IMR-90 (cell line): ENCODE measurements at regions not wholly inside any gene's neighbourhood (a gene's known extent, or its start where the extent isn't known, plus 50 kb on each side); places are given as distances from the start of the nearest gene placed in this dataset.

Experiments
- ATAC-seq: fragments of 200-7000 bp; cut with Tn5 transposase; 2 replicates; pipeline ENCODE4 v1.9.1; 2020; ENCODE audit warnings: low read depth, mild to moderate bottlenecking, moderate library complexity
- BruUV-seq: library from RNA; stranded (reverse); fragments of 400-500 nt; replicated peaks from 2 replicates; lab custom pipeline; 2021; lab: Mats Ljungman, UMichigan
- CTCF ChIA-PET: fragments of 300-600 bp; formaldehyde crosslinking; extraction: SDS; loops from one replicate; lab custom pipeline; 2021; ENCODE audit warnings: antibody characterized with exemption; lab: Yijun Ruan, JAX
- POLR2A ChIA-PET: fragments of 300-600 bp; sonication (Branson Sonifier 250); formaldehyde crosslinking; loops from one replicate; lab custom pipeline; 2022; ENCODE audit warnings: antibody characterized with exemption; ENCODE audit not compliant: unreplicated experiment; lab: Charles Lee
- DNase-seq: peaks from one replicate; pipeline ENCODE4 v3.0.0; 2013
- H2AFZ ChIP-seq: replicated peaks from 2 replicates; pipeline ENCODE3; 2013; ENCODE audit warnings: low read length, mild to moderate bottlenecking; ENCODE audit not compliant: poor library complexity
- H2AK5ac ChIP-seq: 2 replicates; pipeline ENCODE4 v1.6.1; 2013; ENCODE audit warnings: low read depth, low read length, inconsistent platforms
- H2AK9ac ChIP-seq: replicated peaks from 2 replicates; pipeline ENCODE3; 2013; ENCODE audit warnings: mild to moderate bottlenecking, low read depth, low read length, moderate library complexity; ENCODE audit not compliant: poor library complexity
- H2BK120ac ChIP-seq: 2 replicates; pipeline ENCODE4 v1.6.1; 2013; ENCODE audit warnings: low read depth, low read length, inconsistent platforms
- H2BK15ac ChIP-seq: 3 replicates; pipeline ENCODE4 v1.6.1; 2013; ENCODE audit warnings: low read depth, low read length, inconsistent platforms
- H2BK20ac ChIP-seq: 2 replicates; pipeline ENCODE4 v1.6.1; 2013; ENCODE audit warnings: low read depth, mild to moderate bottlenecking, inconsistent platforms, low read length, moderate library complexity
- H2BK5ac ChIP-seq: 2 replicates; pipeline ENCODE4 v1.6.1; 2013; ENCODE audit warnings: mild to moderate bottlenecking, low read depth, low read length, inconsistent platforms; ENCODE audit not compliant: poor library complexity, severe bottlenecking
- H3K14ac ChIP-seq: replicated peaks from 2 replicates; pipeline ENCODE4 v1.6.1; 2013; ENCODE audit warnings: low read depth, low read length, inconsistent platforms
- H3K18ac ChIP-seq: 2 replicates; pipeline ENCODE4 v1.6.1; 2013; ENCODE audit warnings: low read depth, low read length, control low read depth
- H3K23ac ChIP-seq: 2 replicates; pipeline ENCODE4 v1.6.1; 2013; ENCODE audit warnings: low read depth, low read length, inconsistent platforms
- H3K27ac ChIP-seq: 2 replicates; pipeline ENCODE4 v1.5.1; 2013; ENCODE audit warnings: mild to moderate bottlenecking, control low read depth, low read length; ENCODE audit not compliant: insufficient read depth
- H3K27me3 ChIP-seq: 2 replicates; pipeline ENCODE4 v1.6.1; 2013; ENCODE audit warnings: low read length; ENCODE audit not compliant: control insufficient read depth, insufficient read depth
- H3K36me3 ChIP-seq: 2 replicates; pipeline ENCODE4 v1.6.1; 2013; ENCODE audit warnings: low read length, mixed read lengths; ENCODE audit not compliant: control insufficient read depth, insufficient read depth
- H3K4ac ChIP-seq: 2 replicates; pipeline ENCODE4 v1.6.1; 2013; ENCODE audit warnings: low read depth, low read length, inconsistent platforms
- H3K4me1 ChIP-seq: 2 replicates; pipeline ENCODE4 v1.6.1; 2013; ENCODE audit warnings: low read length, mixed read lengths; ENCODE audit not compliant: control insufficient read depth, insufficient read depth
- H3K4me2 ChIP-seq: 2 replicates; pipeline ENCODE4 v1.6.1; 2013; ENCODE audit warnings: low read depth, mild to moderate bottlenecking, control low read depth, low read length, moderate library complexity
- H3K4me3 ChIP-seq: 2 replicates; pipeline ENCODE4 v1.5.1; 2013; ENCODE audit warnings: low read depth, mild to moderate bottlenecking, control low read depth, low read length, moderate library complexity; ENCODE audit not compliant: insufficient read depth
- H3K56ac ChIP-seq: 2 replicates; pipeline ENCODE4 v1.6.1; 2013; ENCODE audit warnings: low read length, inconsistent platforms; ENCODE audit not compliant: insufficient read depth; ENCODE audit errors: extremely low read depth
- H3K79me1 ChIP-seq, 2 experiments: 2 replicates each; pipeline ENCODE4 v1.6.1; 2013; ENCODE audit warnings: low read length in 2 of 2, inconsistent platforms in 1 of 2, low read depth in 1 of 2
- H3K9ac ChIP-seq: 2 replicates; pipeline ENCODE4 v1.6.1; 2013; ENCODE audit warnings: low read depth, low read length, control low read depth
- H3K9me1 ChIP-seq: 2 replicates; pipeline ENCODE4 v1.6.1; 2013; ENCODE audit warnings: low read length, inconsistent platforms; ENCODE audit not compliant: insufficient read depth
- H3K9me3 ChIP-seq: 2 replicates; pipeline ENCODE4 v1.6.1; 2013; ENCODE audit warnings: low read length; ENCODE audit not compliant: control insufficient read depth, insufficient read depth
- H4K20me1 ChIP-seq: 2 replicates; pipeline ENCODE4 v1.6.1; 2013; ENCODE audit warnings: low read length, inconsistent platforms; ENCODE audit not compliant: insufficient read depth
- H4K5ac ChIP-seq: 2 replicates; pipeline ENCODE4 v1.6.1; 2013; ENCODE audit warnings: mild to moderate bottlenecking, low read depth, low read length, control low read depth
- H4K8ac ChIP-seq, 2 experiments: 2 replicates each; pipeline ENCODE4 v1.6.1; 2013; ENCODE audit warnings: low read depth in 2 of 2, low read length in 2 of 2, control low read depth in 1 of 2, inconsistent platforms in 1 of 2
- H4K91ac ChIP-seq: 2 replicates; pipeline ENCODE4 v1.6.1; 2013; ENCODE audit warnings: low read depth, low read length, inconsistent platforms; ENCODE audit not compliant: insufficient read depth
- BHLHE40 ChIP-seq: fragments of 150-350 bp; IDR thresholded peaks from 2 replicates; pipeline ENCODE4 v1.6.1; 2016; ENCODE audit warnings: mild to moderate bottlenecking, low read depth, low read length
- CEBPB ChIP-seq: IDR thresholded peaks from 2 replicates; pipeline ENCODE4 v1.6.1; 2012; ENCODE audit warnings: low read depth, low read length, improper control_type of control experiment
- CTCF ChIP-seq: conservative IDR thresholded peaks from 2 replicates; pipeline ENCODE4 v1.5.1; 2012; ENCODE audit warnings: mild to moderate bottlenecking, low read depth, low read length, improper control_type of control experiment
- ELK1 ChIP-seq: fragments of 150-350 bp; IDR thresholded peaks from 2 replicates; pipeline ENCODE4 v1.6.1; 2016; ENCODE audit warnings: low read depth, mild to moderate bottlenecking, low read length, moderate library complexity, borderline replicate concordance
- FOS ChIP-seq: fragments of 150-350 bp; IDR thresholded peaks from 2 replicates; pipeline ENCODE4 v1.6.1; 2016; ENCODE audit warnings: low read depth, low read length
- MAZ ChIP-seq: IDR thresholded peaks from 2 replicates; pipeline ENCODE4 v1.6.1; 2012; ENCODE audit warnings: low read depth, mild to moderate bottlenecking, low read length, improper control_type of control experiment, moderate library complexity, borderline replicate concordance
- NFE2L2 ChIP-seq: fragments of 150-350 bp; IDR thresholded peaks from 2 replicates; pipeline ENCODE4 v1.6.1; 2016; ENCODE audit warnings: low read depth, mild to moderate bottlenecking, low read length
- RAD21 ChIP-seq: IDR thresholded peaks from 2 replicates; pipeline ENCODE4 v1.6.1; 2012; ENCODE audit warnings: low read length, improper control_type of control experiment
- RCOR1 ChIP-seq: IDR thresholded peaks from 2 replicates; pipeline ENCODE4 v1.6.1; 2012; ENCODE audit warnings: mild to moderate bottlenecking, low read length, improper control_type of control experiment; ENCODE audit not compliant: insufficient replicate concordance
- SMC3 ChIP-seq: fragments of 150-350 bp; IDR thresholded peaks from 2 replicates; pipeline ENCODE4 v1.6.1; 2016; ENCODE audit warnings: low read depth, mild to moderate bottlenecking, antibody characterized with exemption, low read length, moderate library complexity
- USF2 ChIP-seq: fragments of 150-350 bp; IDR thresholded peaks from 2 replicates; pipeline ENCODE4 v1.6.1; 2017; ENCODE audit warnings: mild to moderate bottlenecking, antibody characterized with exemption, low read length, low read depth
- WGBS, 2 experiments: methylation state at CpG; one replicate each; pipeline versions ENCODE4 v1.1.5 to v1.1.7; 2013; ENCODE audit warnings: missing lambda C conversion rate in 2 of 2; ENCODE audit not compliant: insufficient read length in 1 of 2; ENCODE audit errors: extremely low coverage in 2 of 2; 5-methylcytosine and 5-hydroxymethylcytosine counted together
- dilution Hi-C: fragments of 300-500 bp; cut with HindIII; formaldehyde crosslinking; loops from one replicate; pipeline ENCODE4 v1.14.3; 2018; ENCODE audit warnings: low sequenced_read_pairs; ENCODE audit not compliant: unreplicated experiment
- in situ Hi-C: fragments of 300-500 bp; cut with MboI; formaldehyde crosslinking; loops from 3 replicates; pipeline ENCODE4 v1.14.3; 2019; ENCODE audit warnings: low sequenced_read_pairs, inconsistent platforms, mixed read lengths
- intact Hi-C: fragments of 100-400 bp; cut with micrococcal nuclease; formaldehyde crosslinking; loops from 2 replicates; pipeline ENCODE4 v1.10.0; 2022

GRCh38 chr11:109123816-109124787 lies 297.9 kb upstream of the C11orf87 start:
- no CpG with 5 or more reads among the region's 11 CpGs for WGBS, 2 experiments
- no peak for TF ChIP-seq FOS
- TF ChIP-seq USF2 = no peak
- TF ChIP-seq RAD21 = no peak
- TF ChIP-seq BHLHE40 = no peak
- no peak for TF ChIP-seq NFE2L2
- no peak for TF ChIP-seq CEBPB
- no peak for TF ChIP-seq CTCF
- TF ChIP-seq RCOR1 = no peak
- no peak for TF ChIP-seq MAZ
- TF ChIP-seq ELK1 = no peak
- no peak for TF ChIP-seq SMC3
- H3K79me1 ChIP-seq = no peaks in the 10 kb centered on the region
- no peaks in the 10 kb centered on the region for H4K20me1 ChIP-seq
- ChIA-PET POLR2A (no interaction called here), CTCF (no interaction called here)
- peaks cover 2% of the 10 kb centered on the region; the same call in 1 of the 2 replicates for H3K4me1 ChIP-seq
- peak; percentile 81 for ATAC-seq
- H4K5ac ChIP-seq = no peak overlapping the region
- H3K36me3 ChIP-seq = no peaks in the 10 kb centered on the region
- H3K56ac ChIP-seq = no peak overlapping the region
- no peak overlapping the region for H2AK9ac ChIP-seq
- H4K91ac ChIP-seq = no peak overlapping the region
- H3K9me3 ChIP-seq = no peaks in the 10 kb centered on the region
- H2BK20ac ChIP-seq = no peak overlapping the region
- H3K9me1 ChIP-seq = no peaks in the 10 kb centered on the region
- H4K8ac ChIP-seq = no peak overlapping the region
- H3K27me3 ChIP-seq = no peaks in the 10 kb centered on the region
- intact Hi-C loops = no loop called here
- no peak overlapping the region for H2AK5ac ChIP-seq
- no peak overlapping the region for H3K18ac ChIP-seq
- DNase-seq = peak; percentile 4
- no peak overlapping the region for H3K4me3 ChIP-seq
- H2AFZ ChIP-seq = no peak overlapping the region
- no peak overlapping the region for H2BK15ac ChIP-seq
- H3K4me2 ChIP-seq = no peak overlapping the region
- H3K9ac ChIP-seq = no peak overlapping the region
- H2BK120ac ChIP-seq = no peak overlapping the region
- H3K23ac ChIP-seq = no peak overlapping the region
- H2BK5ac ChIP-seq = no peak overlapping the region
- BruUV-seq = no TSS peak
- dilution Hi-C loops = no loop called here
- in situ Hi-C loops = no loop called here
- H3K27ac ChIP-seq = no peak overlapping the region
- H3K4ac ChIP-seq = no peak overlapping the region
- no peak overlapping the region for H3K14ac ChIP-seq
